ENCODE measurements at regions not wholly inside any gene's neighbourhood (a gene's known extent, or its start where the extent isn't known, plus 50 kb on each side); places are given as distances from the start of the nearest gene placed in this dataset.

- TF ChIP-seq RAD21 (conservative IDR thresholded peaks at IDR 0.05), result no peak
- no peak for TF ChIP-seq EZH2 (IDR thresholded peaks at IDR 0.05; ENCODE audit: borderline replicate concordance, insufficient read depth, low read length, poor library complexity, severe bottlenecking)
- no peak for TF ChIP-seq CTCF (IDR thresholded peaks at IDR 0.05; ENCODE audit: poor library complexity, severe bottlenecking)
Observed at GRCh38 chr11:87455180-87455579, 417.4 kb downstream of the TMEM135 start.

Data from neural cell (in vitro differentiated cells).